Mesothelial cell of epicardium (in vitro differentiated cells): ENCODE measurements at regions not wholly inside any gene's neighbourhood (a gene's known extent, or its start where the extent isn't known, plus 50 kb on each side); places are given as distances from the start of the nearest gene placed in this dataset.

ENCODE experiments used
- DNase-seq, 2 experiments: peaks; one replicate each; pipeline ENCODE4 v3.0.0; 2021; ENCODE audit warnings: low spot score in 2 of 2; ENCODE audit not compliant: unreplicated experiment in 2 of 2
- H3K27ac Mint-ChIP-seq: 2 replicates; pipeline ENCODE4 v1.8.0; 2021; ENCODE audit warnings: mixed read lengths
- H3K27me3 Mint-ChIP-seq: 2 replicates; pipeline ENCODE4 v1.8.0; 2021; ENCODE audit warnings: low read depth, mixed read lengths
- H3K36me3 Mint-ChIP-seq: 2 replicates; pipeline ENCODE4 v1.8.0; 2021; ENCODE audit warnings: mixed read lengths
- H3K4me1 Mint-ChIP-seq: 2 replicates; pipeline ENCODE4 v1.8.0; 2021; ENCODE audit warnings: mixed read lengths
- H3K4me3 Mint-ChIP-seq: 2 replicates; pipeline ENCODE4 v1.8.0; 2021; ENCODE audit warnings: mild to moderate bottlenecking, moderate library complexity, mixed read lengths
- H3K9me3 Mint-ChIP-seq: 2 replicates; pipeline ENCODE4 v1.8.0; 2021; ENCODE audit warnings: mixed read lengths
- TF ChIP-seq, protein P1 (sequence below): fragments of 200-600 bp; sonication (generic); IDR thresholded peaks from one replicate; pipeline ENCODE4 v1.5.0; 2021; ENCODE audit warnings: antibody characterized with exemption; ENCODE audit not compliant: unreplicated experiment

GRCh38 chr2:204050681-204051080, 114.1 kb downstream of the ICOS start:
- Mint-ChIP-seq H3K9me3 (no peaks in the 10 kb centered on the region), H3K4me1 (no peaks in the 10 kb centered on the region), H3K27ac (no peak overlapping the region), H3K27me3 (peaks cover 59% of the 10 kb centered on the region), H3K4me3 (no peak overlapping the region), H3K36me3 (no peaks in the 10 kb centered on the region)
- TF ChIP-seq, protein P1, sequence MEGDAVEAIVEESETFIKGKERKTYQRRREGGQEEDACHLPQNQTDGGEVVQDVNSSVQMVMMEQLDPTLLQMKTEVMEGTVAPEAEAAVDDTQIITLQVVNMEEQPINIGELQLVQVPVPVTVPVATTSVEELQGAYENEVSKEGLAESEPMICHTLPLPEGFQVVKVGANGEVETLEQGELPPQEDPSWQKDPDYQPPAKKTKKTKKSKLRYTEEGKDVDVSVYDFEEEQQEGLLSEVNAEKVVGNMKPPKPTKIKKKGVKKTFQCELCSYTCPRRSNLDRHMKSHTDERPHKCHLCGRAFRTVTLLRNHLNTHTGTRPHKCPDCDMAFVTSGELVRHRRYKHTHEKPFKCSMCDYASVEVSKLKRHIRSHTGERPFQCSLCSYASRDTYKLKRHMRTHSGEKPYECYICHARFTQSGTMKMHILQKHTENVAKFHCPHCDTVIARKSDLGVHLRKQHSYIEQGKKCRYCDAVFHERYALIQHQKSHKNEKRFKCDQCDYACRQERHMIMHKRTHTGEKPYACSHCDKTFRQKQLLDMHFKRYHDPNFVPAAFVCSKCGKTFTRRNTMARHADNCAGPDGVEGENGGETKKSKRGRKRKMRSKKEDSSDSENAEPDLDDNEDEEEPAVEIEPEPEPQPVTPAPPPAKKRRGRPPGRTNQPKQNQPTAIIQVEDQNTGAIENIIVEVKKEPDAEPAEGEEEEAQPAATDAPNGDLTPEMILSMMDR: no peak
- no peak for DNase-seq

GRCh38 chr2:204051476-204051875, 114.9 kb downstream of the ICOS start:
- Mint-ChIP-seq H3K27me3 (peaks cover 55% of the 10 kb centered on the region), H3K27ac (no peak overlapping the region), H3K36me3 (no peaks in the 10 kb centered on the region), H3K4me3 (no peak overlapping the region), H3K9me3 (no peaks in the 10 kb centered on the region), H3K4me1 (no peaks in the 10 kb centered on the region)
- TF ChIP-seq, protein P1: no peak
- no peak for DNase-seq

GRCh38 chr2:204051984-204052556, 115.5 kb downstream of the ICOS start:
- Mint-ChIP-seq H3K36me3 (no peaks in the 10 kb centered on the region), H3K9me3 (no peaks in the 10 kb centered on the region), H3K27ac (no peak overlapping the region), H3K27me3 (peaks cover 49% of the 10 kb centered on the region), H3K4me1 (no peaks in the 10 kb centered on the region), H3K4me3 (no peak overlapping the region)
- DNase-seq: no peak
- TF ChIP-seq, protein P1: no peak

DNA sequence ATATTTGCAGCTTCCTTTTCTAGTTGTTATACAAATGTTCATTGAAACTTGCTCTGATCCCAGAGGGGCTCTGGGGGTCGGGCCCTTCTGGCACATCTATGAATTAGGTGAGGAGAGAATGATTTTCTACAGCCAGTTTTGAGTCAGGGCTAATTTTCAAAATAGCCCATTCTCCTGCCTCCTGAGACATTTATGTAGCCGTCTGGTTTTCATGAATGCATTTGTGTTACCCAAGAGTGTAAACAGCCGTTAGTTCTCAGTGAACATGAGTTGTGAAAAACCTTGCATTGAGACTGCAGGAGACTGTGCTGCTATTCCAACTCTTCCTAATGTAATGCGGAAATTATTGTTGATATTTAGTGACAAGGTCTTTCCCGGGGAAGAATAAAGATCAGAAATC, 122.5 kb downstream of the ICOS start:
- H3K36me3 Mint-ChIP-seq: no peaks in the 10 kb centered on the region
- no peak overlapping the region for H3K27ac Mint-ChIP-seq
- peaks cover 36% of the 10 kb centered on the region for H3K27me3 Mint-ChIP-seq
- TF ChIP-seq, protein P1: no peak
- no peak for DNase-seq
- H3K9me3 Mint-ChIP-seq: peaks cover 2% of the 10 kb centered on the region
- H3K4me3 Mint-ChIP-seq: no peak overlapping the region
- no peaks in the 10 kb centered on the region for H3K4me1 Mint-ChIP-seq

GRCh38 chr2:204060841-204061240, 124.3 kb downstream of the ICOS start:
- Mint-ChIP-seq H3K36me3 (no peaks in the 10 kb centered on the region), H3K27ac (no peak overlapping the region), H3K9me3 (peaks cover 8% of the 10 kb centered on the region), H3K27me3 (peaks cover 31% of the 10 kb centered on the region), H3K4me1 (peaks cover 4% of the 10 kb centered on the region), H3K4me3 (no peak overlapping the region)
- TF ChIP-seq, protein P1: no peak
- DNase-seq: no peak

DNA sequence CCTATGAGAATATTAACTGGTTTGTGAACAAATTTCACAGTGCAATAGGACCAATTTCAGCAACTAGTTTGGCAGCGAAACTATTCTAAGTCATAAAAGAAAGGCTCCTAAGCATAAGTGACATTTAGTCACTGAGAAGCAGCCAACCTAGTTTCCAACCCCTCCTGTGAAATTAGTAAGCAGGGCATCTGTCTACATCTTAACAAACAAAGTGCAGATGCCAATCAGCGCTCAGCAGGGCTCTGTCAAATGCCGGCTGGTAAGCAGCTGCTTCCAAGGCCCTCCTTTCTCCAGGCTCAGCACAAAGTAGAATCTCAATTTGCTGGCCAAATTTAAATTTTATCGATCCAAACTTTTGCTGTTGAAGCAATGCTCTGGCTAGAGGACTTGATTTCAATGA, 124.7 kb downstream of the ICOS start:
- Mint-ChIP-seq H3K36me3 (no peaks in the 10 kb centered on the region), H3K27ac (no peak overlapping the region), H3K4me3 (no peak overlapping the region), H3K9me3 (peaks cover 8% of the 10 kb centered on the region), H3K27me3 (peaks cover 31% of the 10 kb centered on the region), H3K4me1 (peaks cover 8% of the 10 kb centered on the region)
- no peak for DNase-seq
- TF ChIP-seq, protein P1: no peak
